Stimulated activated CD4-positive, alpha-beta T cell treated with anti-CD3 and anti-CD28 coated beads, TNF-alpha, amount 100 ng/mL, for 24 hours (primary cell): ENCODE measurements at regions not wholly inside any gene's neighbourhood (a gene's known extent, or its start where the extent isn't known, plus 50 kb on each side); places are given as distances from the start of the nearest gene placed in this dataset.
"Not testable (repeated sequence)": the region's sequence is repeated elsewhere in the genome, so short reads cannot be mapped to it uniquely, and the experiment has no call there.

Experiments
- DNase-seq, 3 experiments: peaks; one replicate each; pipeline ENCODE4 v3.0.0-alpha.2; 2020; ENCODE audit warnings: low read depth in 3 of 3

DNA sequence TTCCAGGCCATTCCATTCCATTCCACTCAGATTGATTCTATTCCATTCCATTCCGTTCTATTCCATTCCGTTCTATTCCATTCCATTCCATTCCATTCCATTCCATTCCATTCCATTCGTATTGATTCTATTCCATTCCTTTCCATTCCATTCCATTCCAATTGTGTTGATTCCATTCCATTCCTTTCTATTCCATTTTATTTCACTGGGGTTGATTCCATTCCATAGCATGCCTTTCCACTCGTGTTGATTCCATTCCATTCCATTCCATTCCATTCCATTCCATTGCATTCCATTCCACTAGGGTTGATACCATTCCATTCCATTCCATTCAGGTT lies 1142.3 kb downstream of the RPIA start:
- DNase-seq: no peak

- DNase-seq: no peak
Measured at GRCh38 chr2:89834306-89834705, 1142.8 kb downstream of the RPIA start.

DNA sequence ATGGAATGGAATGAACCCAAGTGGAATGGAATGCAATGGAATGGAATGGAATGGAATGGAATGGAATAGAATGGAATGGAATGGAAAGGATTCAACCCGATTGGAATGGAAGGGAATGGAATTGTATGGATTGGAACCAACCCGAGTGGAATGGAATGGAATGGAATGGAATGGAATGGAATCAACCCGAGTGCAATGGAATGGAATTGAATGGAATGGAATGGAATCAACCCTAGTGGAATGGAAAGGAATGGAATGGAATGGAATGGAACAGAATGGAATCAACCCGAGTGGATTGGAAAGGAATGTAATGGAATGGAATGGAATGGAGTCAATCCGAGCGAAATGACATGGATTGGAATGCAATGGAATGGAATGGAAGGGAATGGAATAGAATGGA lies 1144.9 kb downstream of the RPIA start:
- DNase-seq: not testable (repeated sequence)

DNA sequence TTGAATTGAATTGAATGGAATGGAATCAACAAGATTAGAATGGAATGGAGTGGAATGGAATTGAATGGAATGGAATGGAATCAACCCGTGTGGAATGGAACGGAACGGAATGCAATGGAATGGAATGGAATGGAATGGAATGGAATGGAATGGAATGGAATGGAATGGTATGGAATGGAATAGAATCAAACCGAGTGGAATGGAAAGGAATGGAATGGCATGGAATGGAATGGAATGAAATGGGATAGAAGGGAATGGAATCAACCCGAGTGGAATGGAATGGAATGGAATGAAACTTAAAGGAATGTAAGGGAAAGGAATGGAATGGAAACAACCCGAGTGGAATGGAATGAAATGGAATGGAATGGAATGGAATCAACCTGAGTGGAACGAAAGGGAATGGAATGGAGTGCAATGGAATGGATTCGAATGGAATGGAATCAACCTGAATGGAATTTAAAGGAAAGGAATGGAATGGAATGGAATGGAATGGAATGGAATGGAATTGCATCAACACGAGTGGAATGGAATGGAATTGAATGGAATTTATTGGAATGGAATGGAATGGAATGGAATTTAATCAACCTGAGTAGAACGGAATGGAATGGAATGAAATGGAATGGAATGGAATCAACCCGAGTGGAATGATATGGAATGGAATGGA lies 1146.6 kb downstream of the RPIA start:
- DNase-seq: no peak

- DNase-seq: not testable (repeated sequence)
Measured at GRCh38 chr2:89840175-89840574, 1148.7 kb downstream of the RPIA start.

- DNase-seq: not testable (repeated sequence)
Measured at GRCh38 chr2:89840781-89841475, 1149.5 kb downstream of the RPIA start.

DNA sequence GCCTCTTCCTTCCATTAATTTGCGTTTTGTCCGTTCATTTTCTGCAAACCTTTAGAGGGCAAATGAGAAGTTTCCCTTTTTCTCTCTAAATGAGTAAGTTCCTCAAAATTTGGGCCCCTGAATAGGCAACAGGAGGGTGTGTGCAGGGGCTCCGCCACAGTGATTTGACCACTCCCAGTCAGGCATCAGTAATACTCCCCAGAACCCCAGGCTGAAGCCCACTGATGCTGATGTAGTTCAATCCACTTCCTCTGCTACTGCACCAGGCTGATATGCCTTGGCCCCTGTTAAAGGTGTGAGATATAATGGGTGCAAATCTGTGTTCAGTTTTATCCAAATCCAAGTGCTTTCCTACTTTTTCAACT lies 1150.0 kb downstream of the RPIA start:
- no peak for DNase-seq

GRCh38 chr2:89842180-89842908 lies 1150.9 kb downstream of the RPIA start:
- DNase-seq: no peak

DNA sequence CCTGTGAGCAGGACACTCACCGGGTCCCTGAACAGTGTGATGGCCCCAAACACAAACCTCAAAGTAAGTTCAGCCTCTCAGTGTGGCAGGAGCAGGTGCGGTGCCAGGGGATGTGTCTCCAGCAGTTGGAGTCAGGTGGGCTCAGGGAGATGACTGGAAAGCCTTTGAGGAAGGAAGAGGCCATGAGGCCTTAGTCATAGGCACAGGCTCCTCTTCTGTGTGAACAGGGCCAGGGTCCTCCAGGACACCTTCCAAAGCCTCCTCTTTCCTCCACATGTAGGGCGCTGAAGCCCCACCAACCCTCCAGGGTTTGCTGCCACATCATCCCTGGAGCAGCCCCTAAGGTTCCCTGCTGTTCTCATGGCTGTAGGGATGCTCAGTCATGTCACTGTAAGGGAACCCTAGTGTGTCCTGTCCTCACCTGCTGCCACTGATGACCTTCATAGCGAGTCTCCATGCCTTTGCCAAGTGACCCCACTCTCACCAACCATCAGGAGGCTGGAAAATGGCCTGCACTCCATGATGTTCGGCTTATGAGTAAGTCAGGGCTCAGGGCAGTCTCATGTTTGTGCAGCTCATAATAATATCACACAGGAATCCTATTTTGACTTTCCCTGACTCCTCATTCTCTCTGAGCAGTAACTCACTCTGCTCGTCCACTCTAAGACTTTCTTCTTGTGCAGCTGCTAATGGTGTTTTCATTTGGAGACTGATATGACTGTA lies 1152.9 kb downstream of the RPIA start:
- no peak for DNase-seq

DNA sequence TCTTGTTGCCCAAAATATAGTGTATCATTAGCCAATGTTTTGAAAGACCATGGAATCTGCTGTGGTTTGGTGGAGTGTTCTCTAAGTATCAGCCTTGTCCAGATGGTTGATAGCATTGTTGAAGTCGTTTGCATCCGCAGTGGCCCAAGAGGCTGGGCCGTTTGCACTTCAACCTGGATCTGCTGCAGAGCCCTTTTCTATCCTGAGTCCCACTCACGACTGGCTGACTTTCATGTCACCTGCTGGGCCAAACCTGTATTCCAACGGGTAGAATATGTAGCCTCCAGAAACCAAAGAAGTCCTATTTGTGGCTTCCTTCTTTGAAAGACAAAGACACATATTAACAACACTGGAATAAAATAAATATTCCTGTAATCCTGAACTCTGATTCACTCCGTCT lies 1154.1 kb downstream of the RPIA start:
- DNase-seq: no peak

GRCh38 chr2:89848114-89848513 lies 1156.6 kb downstream of the RPIA start:
- no peak for DNase-seq

DNA sequence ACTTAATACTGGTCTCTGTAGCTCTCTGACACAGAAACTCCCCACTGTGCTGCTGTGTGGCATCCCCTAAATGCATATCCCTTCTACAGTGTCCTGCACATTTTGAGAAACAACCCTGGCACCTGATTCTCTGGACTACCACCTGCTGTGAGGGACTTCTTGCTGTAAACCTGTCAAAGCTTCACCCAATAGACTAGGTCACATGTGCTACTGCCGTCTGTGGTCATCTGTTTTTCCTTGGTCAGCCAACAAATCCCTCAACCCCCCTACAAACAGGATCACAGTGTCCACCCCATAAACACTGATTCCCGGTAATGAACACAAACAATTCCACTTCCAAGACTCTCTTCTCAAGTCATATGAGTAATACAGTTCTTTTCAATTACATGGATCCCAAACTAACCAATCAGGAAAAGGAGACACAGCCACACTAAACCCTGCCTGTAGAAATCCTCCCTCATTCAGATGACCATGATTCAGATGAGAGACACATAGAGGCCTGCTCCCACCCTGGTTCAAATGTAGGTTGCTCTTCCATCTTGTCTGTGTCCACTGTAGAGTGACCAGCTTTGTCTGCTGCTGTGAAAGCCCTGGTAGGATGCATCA lies 1157.4 kb downstream of the RPIA start:
- DNase-seq: no peak

- DNase-seq: no peak
Measured at GRCh38 chr2:89849731-89850130, 1158.3 kb downstream of the RPIA start.

DNA sequence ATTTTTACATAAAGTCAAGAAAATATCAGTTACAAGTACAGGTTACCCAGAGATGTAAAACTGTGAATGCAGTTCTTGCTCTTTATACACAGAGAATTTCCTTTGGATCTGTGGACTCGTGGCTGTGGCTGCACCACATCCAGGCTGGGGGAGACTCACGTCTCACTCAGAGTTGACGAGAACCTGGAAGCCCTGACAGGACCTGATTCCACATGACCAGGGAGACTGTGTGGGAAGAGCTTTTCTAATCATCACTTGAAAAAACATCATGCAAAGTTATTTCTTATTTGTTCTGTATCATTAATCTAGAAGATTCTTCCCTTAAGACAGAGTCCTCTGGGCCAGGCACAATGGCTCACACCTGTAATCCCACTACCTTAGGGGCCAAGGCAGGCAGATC lies 1159.0 kb downstream of the RPIA start:
- DNase-seq: no peak

- no peak for DNase-seq
Measured at GRCh38 chr2:89850881-89851582, 1159.6 kb downstream of the RPIA start.

GRCh38 chr2:89851583-89851905 lies 1160.1 kb downstream of the RPIA start:
- no peak for DNase-seq

- DNase-seq: not testable (repeated sequence)
Measured at GRCh38 chr2:89853427-89853826, 1162.0 kb downstream of the RPIA start.

GRCh38 chr2:89855752-89856151 lies 1164.3 kb downstream of the RPIA start:
- not testable (repeated sequence) for DNase-seq

GRCh38 chr2:89856305-89856704 lies 1164.8 kb downstream of the RPIA start:
- DNase-seq: not testable (repeated sequence)

- not testable (repeated sequence) for DNase-seq
Measured at GRCh38 chr2:89862164-89862563, 1170.7 kb downstream of the RPIA start.

DNA sequence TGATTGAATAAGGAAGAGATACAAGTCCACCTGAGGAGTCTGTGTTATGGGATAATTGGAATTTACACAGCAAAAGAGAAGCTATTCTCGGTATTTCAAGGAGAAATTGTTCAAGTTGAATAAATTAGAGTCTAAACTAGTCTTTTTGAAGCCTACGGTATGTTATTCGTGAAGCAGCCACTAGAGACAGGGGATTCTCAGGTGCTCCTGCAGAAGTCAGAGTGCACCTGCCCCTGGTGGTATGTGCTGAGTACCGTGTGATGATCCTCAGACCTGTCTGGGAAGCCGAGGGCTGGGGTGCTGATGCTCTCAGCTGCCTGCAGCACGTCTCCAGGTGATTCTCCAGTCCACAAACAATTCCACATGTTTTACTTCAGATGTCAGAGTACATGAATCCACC lies 1171.7 kb downstream of the RPIA start:
- not testable (repeated sequence) for DNase-seq
